HL-60 (cell line): ENCODE measurements at regions not wholly inside any gene's neighbourhood (a gene's known extent, or its start where the extent isn't known, plus 50 kb on each side); places are given as distances from the start of the nearest gene placed in this dataset.
A peak's percentile ranks its signal among the peaks of the same experiment; 100 is the strongest.

Source experiments
- DNase-seq, 2 experiments: peaks; one replicate each; pipeline ENCODE4 v3.0.0-alpha.2; 2010 to 2020; ENCODE audit warnings: low read depth in 1 of 2, low spot score in 1 of 2
- H3K27ac ChIP-seq: fragments of 250-450 bp; sonication (Bioruptor Pico); replicated peaks from 2 replicates; pipeline ENCODE4 v1.5.1; 2020; ENCODE audit warnings: mild to moderate bottlenecking, moderate library complexity
- H3K27me3 ChIP-seq: fragments of 250-450 bp; sonication (Bioruptor Pico); 2 replicates; pipeline ENCODE4 v1.5.1; 2021; ENCODE audit warnings: mild to moderate bottlenecking, moderate library complexity; ENCODE audit not compliant: insufficient read depth, poor library complexity, severe bottlenecking
- H3K4me3 ChIP-seq: replicated peaks from 2 replicates; pipeline ENCODE4 v1.5.1; 2011; ENCODE audit warnings: mild to moderate bottlenecking, control low read depth, low read length; ENCODE audit not compliant: insufficient read depth
- CTCF ChIP-seq: IDR thresholded peaks from one replicate; pipeline ENCODE4 v1.5.1; 2011; ENCODE audit warnings: low read length, control low read depth, inconsistent platforms; ENCODE audit not compliant: insufficient read depth
- GABPA ChIP-seq: IDR thresholded peaks from 2 replicates; pipeline ENCODE4 v1.6.1; 2012; ENCODE audit warnings: low read depth
- POLR2AphosphoS5 ChIP-seq: IDR thresholded peaks from 2 replicates; pipeline ENCODE4 v1.6.1; 2012; ENCODE audit warnings: low read depth
- REST ChIP-seq: IDR thresholded peaks from 2 replicates; pipeline ENCODE4 v1.6.1; 2012; ENCODE audit warnings: low read depth; ENCODE audit not compliant: insufficient replicate concordance
- SPI1 ChIP-seq: IDR thresholded peaks from 2 replicates; pipeline ENCODE4 v1.6.1; 2012; ENCODE audit warnings: low read depth, mild to moderate bottlenecking, borderline replicate concordance

GRCh38 chr20:51238675-51239305 lies 215.9 kb upstream of the KCNG1 start:
- H3K27ac ChIP-seq, result no peak overlapping the region
- TF ChIP-seq GABPA (no peak), POLR2AphosphoS5 (no peak), SPI1 (no peak), CTCF (no peak), REST (no peak)
- no peak overlapping the region for H3K4me3 ChIP-seq
- H3K27me3 ChIP-seq, result no peaks in the 10 kb centered on the region
- no peak for DNase-seq

- H3K27me3 ChIP-seq, result no peaks in the 10 kb centered on the region
- H3K27ac ChIP-seq, result no peak overlapping the region
- H3K4me3 ChIP-seq, result no peak overlapping the region
- no peak for DNase-seq
- TF ChIP-seq GABPA (no peak), SPI1 (no peak), CTCF (no peak), REST (no peak), POLR2AphosphoS5 (no peak)
These were observed 214.9 kb upstream of the KCNG1 start for GRCh38 chr20:51237791-51238190.

GRCh38 chr20:51237278-51237677 lies 214.4 kb upstream of the KCNG1 start:
- Histone ChIP-seq H3K27ac (no peak overlapping the region), H3K4me3 (no peak overlapping the region), H3K27me3 (no peaks in the 10 kb centered on the region)
- DNase-seq, result peak; percentile 28 to 77
- TF ChIP-seq SPI1 (peak; percentile 37; the same call in 1 of the 2 replicates), CTCF (no peak)

GRCh38 chr20:51236421-51236820 lies 213.5 kb upstream of the KCNG1 start:
- DNase-seq, result no peak
- no peak for TF ChIP-seq SPI1
- Histone ChIP-seq H3K27me3 (no peaks in the 10 kb centered on the region), H3K4me3 (no peak overlapping the region), H3K27ac (no peak overlapping the region)
